ENCODE measurements at regions not wholly inside any gene's neighbourhood (a gene's known extent, or its start where the extent isn't known, plus 50 kb on each side); places are given as distances from the start of the nearest gene placed in this dataset.

DNA sequence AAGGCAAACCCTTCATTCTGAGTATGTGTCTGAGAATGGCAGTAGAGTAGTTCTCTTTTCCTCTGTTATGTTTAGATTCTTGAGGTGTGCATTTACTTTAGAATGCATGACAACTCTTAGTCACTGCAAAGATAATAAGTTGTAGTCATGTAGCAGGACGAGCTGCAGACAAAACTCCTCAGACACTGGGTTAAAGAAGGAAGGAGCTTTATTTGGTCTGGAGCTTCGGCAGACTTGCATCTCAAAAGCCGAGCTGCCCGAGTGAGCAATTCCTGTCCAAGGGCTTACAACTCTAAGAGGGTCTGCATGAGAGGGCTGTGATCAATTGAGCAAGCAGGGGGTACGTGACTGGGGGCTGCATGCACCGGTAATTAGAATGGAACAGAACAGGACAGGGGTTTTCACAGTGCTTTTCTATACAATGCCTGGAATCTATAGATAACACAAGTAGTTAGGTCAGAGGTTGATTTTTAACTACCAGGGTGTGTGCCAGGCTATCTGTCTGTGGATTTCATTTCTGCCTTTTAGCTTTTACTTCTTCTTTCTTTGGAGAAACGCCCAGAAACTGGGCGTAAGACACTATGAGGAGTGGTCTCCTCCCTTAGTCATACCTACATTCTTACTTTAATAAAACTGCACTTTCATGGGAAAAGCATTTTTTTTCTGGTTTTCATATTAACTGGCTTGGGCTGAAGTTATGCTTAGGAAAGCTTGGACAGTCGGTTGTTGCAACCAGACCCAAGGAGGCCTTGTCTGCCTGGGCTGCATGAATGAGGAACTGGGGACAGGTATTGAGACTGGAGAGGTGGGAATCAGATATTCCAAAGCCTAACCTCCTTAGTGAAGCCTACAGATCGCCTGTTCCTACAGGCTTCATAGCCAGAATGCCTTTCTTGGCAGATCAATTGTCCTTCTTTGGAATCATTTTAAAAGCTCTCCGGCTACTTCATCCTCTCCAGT, 115.1 kb downstream of the RHOU start:
- TF ChIP-seq, protein P1, sequence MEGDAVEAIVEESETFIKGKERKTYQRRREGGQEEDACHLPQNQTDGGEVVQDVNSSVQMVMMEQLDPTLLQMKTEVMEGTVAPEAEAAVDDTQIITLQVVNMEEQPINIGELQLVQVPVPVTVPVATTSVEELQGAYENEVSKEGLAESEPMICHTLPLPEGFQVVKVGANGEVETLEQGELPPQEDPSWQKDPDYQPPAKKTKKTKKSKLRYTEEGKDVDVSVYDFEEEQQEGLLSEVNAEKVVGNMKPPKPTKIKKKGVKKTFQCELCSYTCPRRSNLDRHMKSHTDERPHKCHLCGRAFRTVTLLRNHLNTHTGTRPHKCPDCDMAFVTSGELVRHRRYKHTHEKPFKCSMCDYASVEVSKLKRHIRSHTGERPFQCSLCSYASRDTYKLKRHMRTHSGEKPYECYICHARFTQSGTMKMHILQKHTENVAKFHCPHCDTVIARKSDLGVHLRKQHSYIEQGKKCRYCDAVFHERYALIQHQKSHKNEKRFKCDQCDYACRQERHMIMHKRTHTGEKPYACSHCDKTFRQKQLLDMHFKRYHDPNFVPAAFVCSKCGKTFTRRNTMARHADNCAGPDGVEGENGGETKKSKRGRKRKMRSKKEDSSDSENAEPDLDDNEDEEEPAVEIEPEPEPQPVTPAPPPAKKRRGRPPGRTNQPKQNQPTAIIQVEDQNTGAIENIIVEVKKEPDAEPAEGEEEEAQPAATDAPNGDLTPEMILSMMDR (IDR thresholded peaks at IDR 0.05; ENCODE audit: control extremely low read depth, extremely low read depth, low read depth, missing control alignments): no peak
- POLR2A ChIA-PET: no interaction called here
- DNase-seq (ENCODE audit: extremely low spot score): no peak
- CTCF ChIA-PET: interaction anchor here (1.8 kb wide), 1 partner anchor 10 kb away, joined by 4 read pairs; no protein-coding TSS in a partner anchor

DNA sequence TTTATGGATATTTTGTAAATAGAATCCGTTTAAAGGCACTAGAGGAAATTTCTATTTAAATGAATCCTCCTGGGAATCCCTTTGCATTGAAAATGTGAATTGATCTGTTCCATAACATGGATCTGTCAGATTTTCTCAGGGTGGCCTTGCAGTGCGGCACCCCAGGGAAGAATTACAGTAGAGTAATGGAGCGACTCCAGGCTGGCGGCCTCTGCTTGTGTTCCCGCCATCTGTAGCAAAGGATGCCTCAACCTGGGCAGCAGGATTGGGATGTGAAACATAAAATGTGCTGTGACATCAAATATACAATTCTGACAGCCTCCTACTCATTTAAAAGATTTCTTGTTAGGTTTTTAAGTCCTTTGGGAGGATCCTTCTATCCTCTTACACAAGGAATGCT, 115.9 kb downstream of the RHOU start:
- TF ChIP-seq, protein P1 (IDR thresholded peaks at IDR 0.05; ENCODE audit: control extremely low read depth, extremely low read depth, low read depth, missing control alignments): no peak
- ChIA-PET CTCF (interaction anchor here (0.9 to 1.8 kb wide), 2 partner anchors 10 to 15 kb away, joined by 3 to 4 read pairs; no protein-coding TSS in a partner anchor), POLR2A (no interaction called here)
- DNase-seq (ENCODE audit: extremely low spot score): no peak

DNA sequence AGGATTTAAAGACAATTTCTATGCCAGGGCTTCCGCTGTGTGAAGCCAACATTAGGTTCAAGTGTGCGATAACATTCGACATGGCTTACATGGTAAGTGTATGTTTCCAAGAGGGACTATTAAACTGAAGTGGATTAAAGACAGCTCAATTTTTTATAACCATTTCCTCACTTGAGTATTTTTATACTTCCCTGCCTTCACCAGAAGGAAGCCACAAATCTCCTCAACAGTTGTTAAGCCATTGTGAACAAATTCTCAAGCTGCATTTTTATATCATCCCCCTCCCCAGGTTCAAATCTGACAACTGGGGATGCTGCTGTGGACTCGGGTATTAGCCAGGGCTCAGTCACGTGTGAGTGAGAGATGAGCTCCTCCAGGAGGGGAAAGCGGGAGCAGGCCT, 116.3 kb downstream of the RHOU start:
- CTCF ChIA-PET: interaction anchor here (0.9 kb wide), 1 partner anchor 14 kb away, joined by 3 read pairs; no protein-coding TSS in a partner anchor
- POLR2A ChIA-PET: no interaction called here
- no peak for DNase-seq (ENCODE audit: extremely low spot score)
- TF ChIP-seq, protein P1 (IDR thresholded peaks at IDR 0.05; ENCODE audit: control extremely low read depth, extremely low read depth, low read depth, missing control alignments): no peak

DNA sequence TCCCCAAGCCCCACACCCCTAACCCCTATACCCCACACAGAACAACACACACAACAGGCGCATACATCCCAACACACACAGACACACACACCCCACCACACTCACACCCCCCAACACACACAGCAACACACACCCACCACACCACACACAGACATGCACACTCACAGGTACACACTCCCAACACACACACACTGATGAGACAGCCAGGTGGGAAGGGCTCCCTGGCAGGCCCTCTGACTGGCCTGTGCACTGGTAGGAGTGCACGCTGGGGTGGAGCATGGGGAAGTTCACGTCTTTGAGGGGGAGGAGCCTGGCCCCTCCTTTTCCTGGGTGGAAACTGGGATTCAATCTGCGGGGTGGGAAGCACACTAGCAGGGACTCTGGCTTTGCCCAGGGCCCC, 116.7 kb downstream of the RHOU start:
- TF ChIP-seq, protein P1 (IDR thresholded peaks at IDR 0.05; ENCODE audit: control extremely low read depth, extremely low read depth, low read depth, missing control alignments): no peak
- ChIA-PET POLR2A (no interaction called here), CTCF (interaction anchor here (0.9 kb wide), 1 partner anchor 14 kb away, joined by 3 read pairs; no protein-coding TSS in a partner anchor)
- DNase-seq (ENCODE audit: extremely low spot score): no peak

DNA sequence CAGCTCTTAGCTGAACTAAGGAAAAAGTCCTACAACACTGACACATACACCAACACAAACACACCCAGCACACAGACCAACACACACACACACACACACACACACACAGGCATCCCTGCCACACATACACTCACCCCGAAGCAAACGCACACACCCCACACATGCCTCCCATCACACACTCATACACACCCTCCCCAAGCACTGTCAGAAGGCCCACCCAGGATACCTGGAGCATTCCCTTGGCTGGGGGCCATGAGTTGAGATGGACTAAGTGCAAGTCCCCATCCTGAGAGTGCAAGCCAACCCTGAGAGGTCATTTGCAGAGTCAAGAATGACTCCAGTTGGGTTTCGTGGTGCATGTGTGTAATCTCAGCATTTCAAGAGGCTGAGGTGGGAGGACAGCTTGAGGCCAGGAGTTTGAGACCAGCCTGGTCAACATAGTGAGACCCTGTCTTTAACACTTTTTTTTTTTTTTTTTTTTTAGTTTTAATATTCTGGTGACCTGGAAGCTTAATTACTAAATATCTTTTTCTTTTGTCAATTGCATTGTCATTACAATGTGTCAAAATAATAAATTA, 117.3 kb downstream of the RHOU start:
- TF ChIP-seq, protein P1 (IDR thresholded peaks at IDR 0.05; ENCODE audit: control extremely low read depth, extremely low read depth, low read depth, missing control alignments): no peak
- DNase-seq (ENCODE audit: extremely low spot score): no peak
- ChIA-PET POLR2A (no interaction called here), CTCF (no interaction called here)

GRCh38 chr1:228853191-228853590, 117.9 kb downstream of the RHOU start:
- DNase-seq (ENCODE audit: extremely low spot score): no peak
- ChIA-PET CTCF (no interaction called here), POLR2A (no interaction called here)
- TF ChIP-seq, protein P1 (IDR thresholded peaks at IDR 0.05; ENCODE audit: control extremely low read depth, extremely low read depth, low read depth, missing control alignments): no peak
